ENCODE measurements at regions not wholly inside any gene's neighbourhood (a gene's known extent, or its start where the extent isn't known, plus 50 kb on each side); places are given as distances from the start of the nearest gene placed in this dataset.
"Not testable (repeated sequence)": the region's sequence is repeated elsewhere in the genome, so short reads cannot be mapped to it uniquely, and the experiment has no call there.

DNA sequence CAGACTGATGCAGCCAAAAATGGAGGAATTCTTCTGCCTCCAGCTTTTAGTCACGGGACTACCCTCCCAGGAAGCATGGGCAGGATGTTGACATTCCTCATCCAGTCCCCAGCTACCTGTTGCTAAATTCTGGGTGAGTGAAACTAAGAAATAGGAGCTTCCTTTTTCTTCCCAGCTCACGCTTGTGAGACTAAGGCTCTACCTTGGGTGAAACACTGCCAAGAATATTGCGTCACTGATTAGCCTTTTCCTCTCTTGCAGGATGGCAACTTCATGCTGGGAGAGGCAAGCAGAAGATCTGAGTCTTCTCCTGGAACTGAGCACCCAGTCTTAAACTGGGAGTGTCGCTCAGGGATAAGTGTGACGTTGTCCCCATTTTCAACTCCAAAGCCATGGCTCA, 59.7 kb downstream of the RNU2-63P start:
- H3K27ac ChIP-seq; DNase-seq (ENCODE audit: low read depth in 1 of 2, low spot score in 1 of 2); POLR2A ChIA-PET; H3K4me2 ChIP-seq; CTCF ChIA-PET; H3K9me3 ChIP-seq; FAIRE-seq; H3K4me3 ChIP-seq; H3K4me1 ChIP-seq; ATAC-seq: not testable (repeated sequence)
- WGBS (ENCODE audit: missing lambda C conversion rate): 21% methylated on average over 3 of the region's 5 CpGs

DNA sequence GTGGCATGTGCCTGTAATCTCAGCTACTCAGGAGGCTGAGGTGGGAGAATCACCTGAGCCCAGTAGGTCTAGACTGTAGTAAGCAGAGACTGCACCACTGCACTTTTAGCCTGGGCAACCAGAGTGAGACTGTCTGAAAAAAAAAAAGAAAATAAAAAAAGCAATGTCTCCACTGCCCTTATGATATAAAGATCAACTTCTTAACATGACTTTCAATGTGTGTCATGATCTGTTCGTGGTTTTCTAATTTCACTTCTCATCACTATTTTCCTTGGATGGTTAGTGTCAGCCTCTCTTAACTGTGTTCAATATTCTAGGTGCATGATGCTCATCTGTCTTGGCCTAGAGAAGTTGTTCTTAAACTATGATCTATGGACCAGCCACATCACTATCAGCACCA, 67.3 kb downstream of the RNU2-63P start:
- WGBS (ENCODE audit: missing lambda C conversion rate): no CpG with 5 or more reads among the region's 1 CpG
- H3K4me3 ChIP-seq; DNase-seq (ENCODE audit: low read depth in 1 of 2, low spot score in 1 of 2); H3K4me1 ChIP-seq; CTCF ChIA-PET; H3K27ac ChIP-seq; FAIRE-seq; H3K9me3 ChIP-seq; H3K4me2 ChIP-seq; ATAC-seq; POLR2A ChIA-PET: not testable (repeated sequence)

- H3K4me2 ChIP-seq; ATAC-seq; H3K9me3 ChIP-seq; H3K4me1 ChIP-seq; FAIRE-seq; H3K4me3 ChIP-seq; POLR2A ChIA-PET; CTCF ChIA-PET; DNase-seq (ENCODE audit: low read depth in 1 of 2, low spot score in 1 of 2); H3K27ac ChIP-seq: not testable (repeated sequence)
- no CpG with 5 or more reads among the region's 3 CpGs for WGBS (ENCODE audit: missing lambda C conversion rate)
Observed at GRCh38 chr2:87946644-87947370, 69.5 kb downstream of the RNU2-63P start.

DNA sequence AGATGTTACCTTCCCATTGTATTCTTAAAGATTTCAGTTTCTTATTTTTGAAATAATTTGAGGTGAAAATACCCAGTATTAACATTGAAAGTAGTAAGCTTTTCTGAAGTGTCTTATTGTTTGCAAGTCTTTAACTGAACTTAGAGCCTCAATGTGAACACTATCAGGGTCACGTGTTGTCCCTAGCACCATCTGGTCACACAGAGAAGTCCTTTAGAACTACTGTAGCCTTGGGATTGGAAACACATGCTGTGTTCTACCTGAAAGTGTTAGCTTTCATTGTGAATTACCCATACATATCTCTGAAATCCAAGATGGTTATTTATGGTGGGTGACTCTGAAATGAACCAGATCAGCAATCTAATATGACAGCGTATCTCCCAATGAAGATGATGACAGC, 77.0 kb downstream of the RNU2-63P start:
- POLR2A ChIA-PET; ATAC-seq; DNase-seq (ENCODE audit: low read depth in 1 of 2, low spot score in 1 of 2); H3K9me3 ChIP-seq; H3K27ac ChIP-seq; CTCF ChIA-PET; H3K4me3 ChIP-seq; H3K4me1 ChIP-seq; FAIRE-seq; H3K4me2 ChIP-seq: not testable (repeated sequence)
- 12% methylated on average over 2 of the region's 2 CpGs for WGBS (ENCODE audit: missing lambda C conversion rate)

DNA sequence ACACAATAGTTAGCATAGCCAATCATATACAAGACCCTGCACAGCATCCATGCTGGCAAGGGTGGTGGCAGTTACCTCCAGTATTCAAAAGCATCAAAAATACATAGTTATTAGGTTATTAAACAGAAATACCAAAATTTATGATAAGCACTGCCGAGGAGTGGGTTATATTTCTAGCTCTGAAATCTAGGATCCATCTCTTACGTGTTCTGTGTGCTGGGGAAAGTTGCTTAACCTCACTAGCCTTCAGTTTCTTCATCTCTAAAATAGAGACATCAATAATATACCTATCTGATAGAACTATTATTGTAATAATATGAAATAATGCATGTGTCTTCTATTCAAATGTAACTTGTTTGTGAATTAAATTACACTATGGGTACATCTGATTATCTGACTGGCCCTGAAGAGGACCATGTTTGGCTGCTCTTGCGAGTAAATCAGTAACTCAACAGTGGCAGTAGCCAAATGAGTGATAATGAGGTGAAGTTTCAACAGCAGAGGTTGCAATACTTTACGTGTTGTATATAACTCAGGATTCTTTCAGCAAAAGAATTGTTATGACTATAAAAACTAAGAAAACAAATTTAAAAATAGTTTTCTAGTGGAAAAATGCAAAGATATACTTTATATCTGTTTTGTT, 93.5 kb upstream of the RGPD2 start:
- H3K4me3 ChIP-seq; POLR2A ChIA-PET; ATAC-seq; H3K27ac ChIP-seq; H3K9me3 ChIP-seq; CTCF ChIA-PET; DNase-seq (ENCODE audit: low read depth in 1 of 2, low spot score in 1 of 2); H3K4me2 ChIP-seq; H3K4me1 ChIP-seq: not testable (repeated sequence)
- 24% methylated on average over 4 of the region's 4 CpGs for whole genome bisulfite sequencing (ENCODE audit: missing lambda C conversion rate)
- peak; percentile 63 for FAIRE-seq

DNA sequence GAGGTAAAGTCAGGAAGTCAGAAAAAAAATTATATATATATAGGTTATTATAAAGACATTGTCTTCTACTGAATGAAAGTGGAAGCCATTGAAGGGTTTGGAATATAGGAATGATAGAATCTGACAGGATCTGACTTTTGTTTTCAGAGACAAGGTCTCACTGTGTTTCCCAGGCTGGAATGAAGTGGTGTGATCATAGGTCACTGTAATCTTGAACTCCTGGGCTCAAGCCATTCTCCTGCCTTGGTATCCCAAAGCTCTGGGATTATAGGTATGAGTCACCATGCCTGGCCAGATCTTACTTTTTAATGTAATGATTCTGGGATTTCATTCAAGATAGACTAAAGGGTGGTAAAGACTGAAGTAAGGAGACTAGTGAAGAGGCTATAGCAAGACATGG, 91.6 kb upstream of the RGPD2 start:
- H3K4me2 ChIP-seq; CTCF ChIA-PET; H3K4me3 ChIP-seq; H3K27ac ChIP-seq; ATAC-seq; DNase-seq (ENCODE audit: low read depth in 1 of 2, low spot score in 1 of 2); H3K4me1 ChIP-seq; H3K9me3 ChIP-seq; POLR2A ChIA-PET: not testable (repeated sequence)
- FAIRE-seq: peak; percentile 59

DNA sequence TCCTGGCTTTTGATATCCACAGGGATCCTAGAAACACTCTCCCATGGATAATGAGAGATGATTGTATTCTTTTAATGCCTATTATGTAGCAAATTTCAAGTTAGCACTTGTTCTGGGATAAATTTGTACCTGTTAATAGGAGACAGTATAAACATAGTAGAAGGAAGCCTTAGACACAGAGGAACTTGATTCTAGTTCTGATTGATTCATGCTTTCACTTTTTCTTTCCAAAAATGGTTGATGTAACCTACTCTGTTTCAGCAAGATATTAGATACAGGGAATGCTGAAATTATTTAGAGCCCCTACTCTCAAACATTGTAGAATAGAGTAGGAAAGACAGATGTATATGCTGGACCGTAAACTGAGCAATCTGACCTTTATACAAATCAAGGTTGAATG, 85.3 kb upstream of the RGPD2 start:
- DNase-seq (ENCODE audit: low read depth in 1 of 2, low spot score in 1 of 2); H3K27ac ChIP-seq; ATAC-seq; POLR2A ChIA-PET; H3K9me3 ChIP-seq; H3K4me2 ChIP-seq; H3K4me1 ChIP-seq; H3K4me3 ChIP-seq; CTCF ChIA-PET; FAIRE-seq: not testable (repeated sequence)
- 10% methylated on average over 1 of the region's 1 CpG for WGBS (ENCODE audit: missing lambda C conversion rate)

DNA sequence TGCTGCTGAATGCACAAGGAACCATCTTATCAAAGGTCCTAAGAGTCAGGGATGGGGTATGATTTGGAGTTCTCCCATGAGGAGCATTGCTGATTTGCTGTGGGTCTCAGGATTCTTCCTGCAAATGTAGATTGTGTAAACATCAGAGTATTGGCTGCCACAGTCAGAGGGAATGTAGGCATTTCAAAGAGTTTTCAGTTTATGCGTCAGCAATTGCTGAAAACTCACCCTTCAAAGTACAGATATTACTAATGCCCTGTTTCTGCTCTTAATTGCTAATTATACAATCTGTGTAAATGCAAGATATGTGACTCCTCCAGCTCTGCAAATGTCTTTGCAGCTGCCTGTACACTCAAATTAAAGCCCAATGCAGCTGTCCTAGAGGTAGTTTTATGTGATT, 83.4 kb upstream of the RGPD2 start:
- H3K4me3 ChIP-seq; H3K9me3 ChIP-seq; POLR2A ChIA-PET; H3K4me2 ChIP-seq; H3K27ac ChIP-seq; ATAC-seq; CTCF ChIA-PET; DNase-seq (ENCODE audit: low read depth in 1 of 2, low spot score in 1 of 2); H3K4me1 ChIP-seq: not testable (repeated sequence)
- WGBS (ENCODE audit: missing lambda C conversion rate): 55% methylated on average over 1 of the region's 1 CpG
- peak; percentile 46 for FAIRE-seq

DNA sequence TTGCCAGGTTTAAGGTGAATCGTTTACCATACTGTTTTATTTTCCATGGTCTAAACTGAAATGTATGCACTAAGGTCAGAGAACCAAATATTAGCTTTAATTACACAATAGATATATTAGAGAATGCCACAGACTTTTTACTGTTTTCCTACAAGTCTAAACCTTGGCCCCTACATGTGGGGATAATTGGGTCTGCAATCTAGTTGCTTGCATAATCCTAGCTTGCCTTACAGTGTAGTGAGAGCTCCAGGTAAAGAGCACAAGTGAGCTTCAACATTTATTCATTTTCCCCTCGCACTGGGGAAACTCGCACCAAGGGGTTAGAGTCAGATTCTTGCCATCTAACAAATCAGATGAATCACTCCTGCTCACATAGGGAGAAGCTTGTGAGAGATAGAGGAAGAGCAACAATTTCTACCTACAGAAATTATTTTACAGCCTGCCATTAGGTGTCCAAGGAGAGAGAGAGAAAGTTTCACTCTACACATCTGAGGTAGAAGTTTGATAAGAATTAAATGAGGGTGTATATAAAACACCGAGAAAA, 82.0 kb upstream of the RGPD2 start:
- POLR2A ChIA-PET; H3K27ac ChIP-seq; ATAC-seq; FAIRE-seq; H3K4me3 ChIP-seq; CTCF ChIA-PET; H3K4me1 ChIP-seq; H3K4me2 ChIP-seq; DNase-seq (ENCODE audit: low read depth in 1 of 2, low spot score in 1 of 2); H3K9me3 ChIP-seq: not testable (repeated sequence)
- WGBS (ENCODE audit: missing lambda C conversion rate): 58% methylated on average over 3 of the region's 4 CpGs

GRCh38 chr2:87903242-87904114, 77.9 kb upstream of the RGPD2 start:
- POLR2A ChIA-PET; CTCF ChIA-PET; H3K4me3 ChIP-seq; H3K4me2 ChIP-seq; ATAC-seq; DNase-seq (ENCODE audit: low read depth in 1 of 2, low spot score in 1 of 2); H3K4me1 ChIP-seq; H3K27ac ChIP-seq; H3K9me3 ChIP-seq: not testable (repeated sequence)
- 35% methylated on average over 5 of the region's 6 CpGs for WGBS (ENCODE audit: missing lambda C conversion rate)
- peak; percentile 56 for FAIRE-seq

- FAIRE-seq; ATAC-seq; H3K4me3 ChIP-seq; CTCF ChIA-PET; H3K4me2 ChIP-seq; H3K4me1 ChIP-seq; H3K27ac ChIP-seq; POLR2A ChIA-PET; DNase-seq (ENCODE audit: low read depth in 1 of 2, low spot score in 1 of 2); H3K9me3 ChIP-seq: not testable (repeated sequence)
- WGBS (ENCODE audit: missing lambda C conversion rate): 35% methylated on average over 6 of the region's 6 CpGs
Observed at GRCh38 chr2:87883659-87884058, 58.1 kb upstream of the RGPD2 start.
